ENCODE measurements at regions not wholly inside any gene's neighbourhood (a gene's known extent, or its start where the extent isn't known, plus 50 kb on each side); places are given as distances from the start of the nearest gene placed in this dataset.

DNA sequence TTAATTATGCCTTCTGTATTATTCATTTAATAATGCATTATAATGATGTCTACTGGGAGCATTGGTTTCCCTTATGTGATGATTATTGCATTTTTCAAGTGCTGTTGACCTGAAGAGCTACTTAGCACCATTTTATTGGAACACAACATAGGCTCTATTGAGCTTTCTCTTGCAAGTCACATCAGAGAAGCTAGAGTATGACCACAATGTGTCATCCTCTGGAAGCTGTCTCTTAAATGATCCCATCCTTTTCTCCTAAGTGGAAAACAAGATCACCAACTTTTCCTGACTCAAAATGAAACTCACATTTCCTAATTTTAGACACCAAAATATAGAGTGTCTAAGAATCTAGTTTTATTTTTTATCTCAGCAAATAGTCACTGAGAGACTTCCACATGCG, 1451.9 kb downstream of the PCDH7 start:
- CTCF ChIA-PET: no interaction called here
- H3K27ac ChIP-seq (ENCODE audit: low read length): no peak overlapping the region
- no peak for TF ChIP-seq TCF7L2 (IDR thresholded peaks at IDR 0.05; ENCODE audit: low read depth, low read length)
- TF ChIP-seq POLR2AphosphoS5 (IDR thresholded peaks at IDR 0.05; ENCODE audit: low read depth, low read length): no peak
- TF ChIP-seq REST (IDR thresholded peaks at IDR 0.05; ENCODE audit: insufficient read depth in 1 of 2, low read depth in 2 of 2, low read length in 1 of 2): no peak
- TF ChIP-seq, protein P1, sequence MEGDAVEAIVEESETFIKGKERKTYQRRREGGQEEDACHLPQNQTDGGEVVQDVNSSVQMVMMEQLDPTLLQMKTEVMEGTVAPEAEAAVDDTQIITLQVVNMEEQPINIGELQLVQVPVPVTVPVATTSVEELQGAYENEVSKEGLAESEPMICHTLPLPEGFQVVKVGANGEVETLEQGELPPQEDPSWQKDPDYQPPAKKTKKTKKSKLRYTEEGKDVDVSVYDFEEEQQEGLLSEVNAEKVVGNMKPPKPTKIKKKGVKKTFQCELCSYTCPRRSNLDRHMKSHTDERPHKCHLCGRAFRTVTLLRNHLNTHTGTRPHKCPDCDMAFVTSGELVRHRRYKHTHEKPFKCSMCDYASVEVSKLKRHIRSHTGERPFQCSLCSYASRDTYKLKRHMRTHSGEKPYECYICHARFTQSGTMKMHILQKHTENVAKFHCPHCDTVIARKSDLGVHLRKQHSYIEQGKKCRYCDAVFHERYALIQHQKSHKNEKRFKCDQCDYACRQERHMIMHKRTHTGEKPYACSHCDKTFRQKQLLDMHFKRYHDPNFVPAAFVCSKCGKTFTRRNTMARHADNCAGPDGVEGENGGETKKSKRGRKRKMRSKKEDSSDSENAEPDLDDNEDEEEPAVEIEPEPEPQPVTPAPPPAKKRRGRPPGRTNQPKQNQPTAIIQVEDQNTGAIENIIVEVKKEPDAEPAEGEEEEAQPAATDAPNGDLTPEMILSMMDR (IDR thresholded peaks at IDR 0.05): no peak
- no peak for TF ChIP-seq SIN3A (IDR thresholded peaks at IDR 0.05; ENCODE audit: borderline replicate concordance, insufficient read depth, low read depth, low read length)
- no peak for ATAC-seq
- POLR2A ChIA-PET: no interaction called here
- no peaks in the 10 kb centered on the region for H3K4me1 ChIP-seq (ENCODE audit: control insufficient read depth, insufficient read depth, low read length)
- no peak overlapping the region for H3K4me3 ChIP-seq (ENCODE audit: low read depth in 2 of 2, low read length in 2 of 2)
- no TSS peak for BruUV-seq (replicated peaks)
- DNase-seq (ENCODE audit: low read depth, low spot score): no peak
- no peaks in the 10 kb centered on the region for H3K36me3 ChIP-seq (ENCODE audit: control insufficient read depth, insufficient read depth, low read length)
- in situ Hi-C loops (cut with HindIII; ENCODE audit: low pct_unique_long_range_greater_than_20kb, low sequenced_read_pairs) (no loop called here), intact Hi-C loops (cut with micrococcal nuclease; ENCODE audit: unreplicated experiment) (no loop called here)
- H3K27me3 ChIP-seq (ENCODE audit: control insufficient read depth, insufficient read depth, low read length): no peaks in the 10 kb centered on the region
- no peaks in the 10 kb centered on the region for H3K9me3 ChIP-seq (ENCODE audit: control insufficient read depth, insufficient read depth, low read depth, low read length)

DNA sequence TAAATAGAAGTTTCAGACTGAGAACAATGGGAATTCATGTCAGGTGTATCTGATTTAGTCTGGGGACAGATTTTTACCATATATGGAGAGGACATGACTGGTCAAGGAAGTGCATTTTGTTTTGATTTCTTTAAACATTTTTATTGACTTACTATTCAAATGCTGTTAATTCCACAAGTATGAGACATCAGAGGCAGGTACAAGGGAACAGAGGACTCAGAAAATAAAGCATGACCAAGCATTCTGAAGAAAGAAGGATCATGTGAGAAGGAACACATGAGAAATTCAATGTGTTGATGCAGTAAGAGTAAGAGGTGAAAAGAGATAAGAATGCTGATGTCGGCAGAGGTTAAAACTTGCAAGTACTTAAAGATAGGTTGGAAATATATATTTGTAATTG, 1452.6 kb downstream of the PCDH7 start:
- POLR2A ChIA-PET: no interaction called here
- no peak overlapping the region for H3K27ac ChIP-seq (ENCODE audit: low read length)

More for the DNA sequence above, 1452.6 kb downstream of the PCDH7 start:
- ATAC-seq: no peak
- TF ChIP-seq SIN3A (IDR thresholded peaks at IDR 0.05; ENCODE audit: borderline replicate concordance, insufficient read depth, low read depth, low read length) (no peak), POLR2AphosphoS5 (IDR thresholded peaks at IDR 0.05; ENCODE audit: low read depth, low read length) (no peak), TCF7L2 (IDR thresholded peaks at IDR 0.05; ENCODE audit: low read depth, low read length) (no peak)
- TF ChIP-seq, protein P1 (IDR thresholded peaks at IDR 0.05): no peak
- no peaks in the 10 kb centered on the region for H3K4me1 ChIP-seq (ENCODE audit: control insufficient read depth, insufficient read depth, low read length)
- CTCF ChIA-PET: no interaction called here
- no TSS peak for BruUV-seq (replicated peaks)
- DNase-seq (ENCODE audit: low read depth, low spot score): no peak
- no peaks in the 10 kb centered on the region for H3K27me3 ChIP-seq (ENCODE audit: control insufficient read depth, insufficient read depth, low read length)
- H3K9me3 ChIP-seq (ENCODE audit: control insufficient read depth, insufficient read depth, low read depth, low read length): no peaks in the 10 kb centered on the region
- intact Hi-C loops (cut with micrococcal nuclease; ENCODE audit: unreplicated experiment): no loop called here
- no peak overlapping the region for H3K4me3 ChIP-seq (ENCODE audit: low read depth in 2 of 2, low read length in 2 of 2)
- in situ Hi-C loops (cut with HindIII; ENCODE audit: low pct_unique_long_range_greater_than_20kb, low sequenced_read_pairs): no loop called here
- H3K36me3 ChIP-seq (ENCODE audit: control insufficient read depth, insufficient read depth, low read length): no peaks in the 10 kb centered on the region

Data from Panc1 (cell line).